ENCODE measurements at regions not wholly inside any gene's neighbourhood (a gene's known extent, or its start where the extent isn't known, plus 50 kb on each side); places are given as distances from the start of the nearest gene placed in this dataset.

DNA sequence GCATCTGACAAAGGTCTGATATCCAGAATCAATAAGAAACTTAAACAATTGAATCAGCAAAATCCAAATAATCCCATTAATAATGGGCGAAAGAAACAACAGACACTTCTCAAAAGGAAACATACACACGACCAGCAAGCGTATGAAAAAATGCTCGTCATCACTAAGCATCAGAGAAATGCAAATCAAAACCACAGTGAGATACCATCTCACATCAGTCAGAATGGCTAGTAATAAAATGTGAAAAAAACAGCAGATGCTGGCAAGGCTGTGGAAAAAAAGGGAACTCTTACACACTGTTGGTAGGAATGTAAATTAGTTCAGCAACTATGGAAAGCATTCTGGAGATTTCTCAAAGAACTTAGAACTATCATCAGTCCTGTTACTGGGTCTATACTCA is 496.7 kb downstream of the SH2D4B start:
- TF ChIP-seq, protein P1, sequence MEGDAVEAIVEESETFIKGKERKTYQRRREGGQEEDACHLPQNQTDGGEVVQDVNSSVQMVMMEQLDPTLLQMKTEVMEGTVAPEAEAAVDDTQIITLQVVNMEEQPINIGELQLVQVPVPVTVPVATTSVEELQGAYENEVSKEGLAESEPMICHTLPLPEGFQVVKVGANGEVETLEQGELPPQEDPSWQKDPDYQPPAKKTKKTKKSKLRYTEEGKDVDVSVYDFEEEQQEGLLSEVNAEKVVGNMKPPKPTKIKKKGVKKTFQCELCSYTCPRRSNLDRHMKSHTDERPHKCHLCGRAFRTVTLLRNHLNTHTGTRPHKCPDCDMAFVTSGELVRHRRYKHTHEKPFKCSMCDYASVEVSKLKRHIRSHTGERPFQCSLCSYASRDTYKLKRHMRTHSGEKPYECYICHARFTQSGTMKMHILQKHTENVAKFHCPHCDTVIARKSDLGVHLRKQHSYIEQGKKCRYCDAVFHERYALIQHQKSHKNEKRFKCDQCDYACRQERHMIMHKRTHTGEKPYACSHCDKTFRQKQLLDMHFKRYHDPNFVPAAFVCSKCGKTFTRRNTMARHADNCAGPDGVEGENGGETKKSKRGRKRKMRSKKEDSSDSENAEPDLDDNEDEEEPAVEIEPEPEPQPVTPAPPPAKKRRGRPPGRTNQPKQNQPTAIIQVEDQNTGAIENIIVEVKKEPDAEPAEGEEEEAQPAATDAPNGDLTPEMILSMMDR (IDR thresholded peaks at IDR 0.05; ENCODE audit: borderline replicate concordance, control extremely low read depth, extremely low read depth, insufficient read depth, missing control alignments), result no peak
- no peak for DNase-seq (ENCODE audit: low spot score)
- in situ Hi-C loops (cut with MboI; ENCODE audit: low sequenced_read_pairs, unreplicated experiment), result no loop called here

DNA sequence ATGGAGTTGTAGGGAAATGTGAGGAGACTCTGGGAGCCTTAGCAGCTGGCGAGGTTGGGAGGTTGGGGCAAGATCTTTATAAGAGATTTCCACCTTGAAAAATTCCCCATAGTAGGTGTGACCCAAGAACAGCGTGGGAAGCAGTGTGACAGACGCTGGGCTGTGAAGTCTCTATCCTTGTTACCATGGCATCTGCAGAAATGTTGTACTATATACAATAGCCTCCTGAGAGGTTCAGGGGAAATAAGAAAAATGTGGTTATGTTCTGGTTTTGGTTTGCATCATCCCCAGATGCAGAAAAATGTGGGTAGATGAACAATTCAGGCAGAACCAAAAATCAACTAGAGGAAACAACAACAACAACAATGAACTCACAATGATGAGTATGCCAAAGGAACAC is 498.6 kb downstream of the SH2D4B start:
- peak; percentile 14 for DNase-seq (ENCODE audit: low spot score)
- in situ Hi-C loops (cut with MboI; ENCODE audit: low sequenced_read_pairs, unreplicated experiment), result no loop called here
- TF ChIP-seq, protein P1 (IDR thresholded peaks at IDR 0.05; ENCODE audit: borderline replicate concordance, control extremely low read depth, extremely low read depth, insufficient read depth, missing control alignments), result no peak

DNA sequence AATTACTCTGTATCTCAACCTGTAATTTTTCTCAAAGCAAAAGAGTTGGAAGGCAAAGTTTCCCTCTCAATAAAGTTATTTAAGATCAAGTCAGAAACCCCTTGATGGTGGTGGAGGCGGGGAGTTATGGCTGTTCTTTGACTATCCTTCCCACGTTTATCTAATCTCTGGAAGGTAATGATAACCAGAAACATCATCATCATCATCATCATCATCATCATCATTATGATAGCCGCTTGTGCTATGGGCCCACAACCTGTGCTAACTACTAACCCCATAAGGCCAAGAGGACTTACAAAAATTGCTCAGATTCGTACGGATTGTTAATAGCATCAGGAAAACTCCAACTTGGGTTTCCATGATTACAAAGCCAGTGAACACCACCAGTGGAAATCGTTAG is 502.3 kb downstream of the SH2D4B start:
- no peak for DNase-seq (ENCODE audit: low spot score)
- in situ Hi-C loops (cut with MboI; ENCODE audit: low sequenced_read_pairs, unreplicated experiment), result no loop called here
- TF ChIP-seq, protein P1 (IDR thresholded peaks at IDR 0.05; ENCODE audit: borderline replicate concordance, control extremely low read depth, extremely low read depth, insufficient read depth, missing control alignments), result no peak

DNA sequence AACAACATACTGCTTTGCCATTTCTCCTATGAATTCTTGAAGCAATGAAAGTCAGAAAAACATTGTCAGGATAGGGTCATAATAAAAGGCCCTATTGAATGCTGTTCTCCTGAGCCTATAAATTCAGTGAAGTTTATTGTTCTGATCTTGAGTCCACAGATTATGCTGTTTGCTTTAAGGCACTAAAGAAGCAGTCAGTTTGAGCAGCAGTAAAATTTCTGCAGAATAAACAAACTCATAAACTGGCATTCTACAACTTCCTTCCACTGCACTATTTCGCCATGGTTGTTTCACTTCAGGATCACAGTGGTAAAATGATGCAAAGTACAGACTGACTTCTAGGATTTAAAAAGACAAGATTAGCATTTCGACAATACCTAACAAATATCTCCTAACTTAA is 503.2 kb downstream of the SH2D4B start:
- in situ Hi-C loops (cut with MboI; ENCODE audit: low sequenced_read_pairs, unreplicated experiment), result no loop called here
- TF ChIP-seq, protein P1 (IDR thresholded peaks at IDR 0.05; ENCODE audit: borderline replicate concordance, control extremely low read depth, extremely low read depth, insufficient read depth, missing control alignments), result no peak
- no peak for DNase-seq (ENCODE audit: low spot score)

DNA sequence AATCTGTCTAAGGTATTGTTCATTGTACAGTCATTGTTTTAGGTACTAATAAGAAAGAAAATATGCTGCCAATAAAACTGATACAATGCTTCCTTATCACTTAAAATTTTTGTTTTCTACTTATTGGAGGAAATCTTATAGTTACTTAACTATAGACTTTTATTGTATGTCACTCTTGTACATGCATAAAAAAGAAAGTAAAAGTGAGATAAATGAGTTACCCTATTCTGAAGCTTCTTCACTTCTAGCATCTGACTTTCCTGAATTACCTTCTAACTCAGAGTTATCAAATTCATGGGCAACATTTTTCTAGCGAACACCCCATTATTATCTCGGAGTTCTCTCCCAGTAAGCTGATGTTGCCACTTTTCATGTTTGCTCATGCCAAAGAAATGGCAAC is 504.9 kb downstream of the SH2D4B start:
- TF ChIP-seq, protein P1 (IDR thresholded peaks at IDR 0.05; ENCODE audit: borderline replicate concordance, control extremely low read depth, extremely low read depth, insufficient read depth, missing control alignments), result no peak
- DNase-seq (ENCODE audit: low spot score), result no peak
- in situ Hi-C loops (cut with MboI; ENCODE audit: low sequenced_read_pairs, unreplicated experiment), result no loop called here

DNA sequence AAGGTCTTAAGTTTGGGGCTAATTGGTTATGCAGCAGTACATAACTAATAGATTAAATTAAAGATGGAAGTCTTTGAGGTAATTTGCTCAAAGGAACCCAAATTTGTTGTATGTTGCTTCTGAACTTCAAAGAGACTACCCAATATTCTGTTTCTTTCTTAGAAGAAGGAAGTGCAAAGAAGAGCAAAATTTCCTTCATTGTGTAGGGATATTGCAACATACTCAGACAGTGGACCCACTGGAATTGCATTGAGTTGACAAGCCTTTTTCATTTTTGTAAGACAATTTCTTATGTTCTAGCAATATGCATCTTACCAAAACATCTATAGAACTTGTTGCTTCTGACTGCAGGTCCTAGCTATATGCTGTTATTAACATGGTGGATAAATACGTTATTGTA is 527.8 kb downstream of the SH2D4B start:
- no peak for DNase-seq (ENCODE audit: low spot score)
- in situ Hi-C loops (cut with MboI; ENCODE audit: low sequenced_read_pairs, unreplicated experiment), result no loop called here
- TF ChIP-seq, protein P1 (IDR thresholded peaks at IDR 0.05; ENCODE audit: borderline replicate concordance, control extremely low read depth, extremely low read depth, insufficient read depth, missing control alignments), result no peak

DNA sequence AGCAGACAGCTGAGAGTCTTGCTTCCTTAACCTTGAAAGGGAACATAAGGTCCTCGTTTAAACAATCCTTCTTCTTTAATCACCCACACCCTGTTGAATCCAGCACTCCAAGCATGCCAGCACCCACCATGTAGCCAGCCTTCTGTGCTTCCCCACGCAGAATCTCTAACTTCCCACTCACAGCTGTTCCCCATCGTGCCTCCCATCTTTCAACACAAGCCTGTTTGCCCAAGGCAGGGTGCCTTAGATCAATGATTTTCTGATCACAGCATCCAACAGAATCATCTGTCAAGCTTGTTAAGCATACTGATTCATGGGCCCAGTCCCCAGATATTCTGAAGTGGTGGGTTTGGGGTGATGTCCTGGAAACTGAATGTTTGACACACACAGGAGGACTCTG is 530.8 kb downstream of the SH2D4B start:
- in situ Hi-C loops (cut with MboI; ENCODE audit: low sequenced_read_pairs, unreplicated experiment), result no loop called here
- TF ChIP-seq, protein P1 (IDR thresholded peaks at IDR 0.05; ENCODE audit: borderline replicate concordance, control extremely low read depth, extremely low read depth, insufficient read depth, missing control alignments), result no peak
- DNase-seq (ENCODE audit: low spot score), result no peak

Data from GM13976 (cell line).